HL-60 (cell line): ENCODE measurements at regions not wholly inside any gene's neighbourhood (a gene's known extent, or its start where the extent isn't known, plus 50 kb on each side); places are given as distances from the start of the nearest gene placed in this dataset.

Experiments
- DNase-seq, 2 experiments: peaks; one replicate each; pipeline ENCODE4 v3.0.0-alpha.2; 2010 to 2020; ENCODE audit warnings: low read depth in 1 of 2, low spot score in 1 of 2
- H3K27ac ChIP-seq: fragments of 250-450 bp; sonication (Bioruptor Pico); replicated peaks from 2 replicates; pipeline ENCODE4 v1.5.1; 2020; ENCODE audit warnings: mild to moderate bottlenecking, moderate library complexity
- H3K27me3 ChIP-seq: fragments of 250-450 bp; sonication (Bioruptor Pico); 2 replicates; pipeline ENCODE4 v1.5.1; 2021; ENCODE audit warnings: mild to moderate bottlenecking, moderate library complexity; ENCODE audit not compliant: insufficient read depth, poor library complexity, severe bottlenecking
- H3K4me3 ChIP-seq: replicated peaks from 2 replicates; pipeline ENCODE4 v1.5.1; 2011; ENCODE audit warnings: mild to moderate bottlenecking, control low read depth, low read length; ENCODE audit not compliant: insufficient read depth
- CTCF ChIP-seq: IDR thresholded peaks from one replicate; pipeline ENCODE4 v1.5.1; 2011; ENCODE audit warnings: low read length, control low read depth, inconsistent platforms; ENCODE audit not compliant: insufficient read depth
- GABPA ChIP-seq: IDR thresholded peaks from 2 replicates; pipeline ENCODE4 v1.6.1; 2012; ENCODE audit warnings: low read depth
- POLR2AphosphoS5 ChIP-seq: IDR thresholded peaks from 2 replicates; pipeline ENCODE4 v1.6.1; 2012; ENCODE audit warnings: low read depth
- SPI1 ChIP-seq: IDR thresholded peaks from 2 replicates; pipeline ENCODE4 v1.6.1; 2012; ENCODE audit warnings: low read depth, mild to moderate bottlenecking, borderline replicate concordance
- TF ChIP-seq, protein P1 (sequence below): IDR thresholded peaks from 2 replicates; pipeline ENCODE4 v1.6.1; 2012; ENCODE audit warnings: low read depth; ENCODE audit not compliant: insufficient replicate concordance

DNA sequence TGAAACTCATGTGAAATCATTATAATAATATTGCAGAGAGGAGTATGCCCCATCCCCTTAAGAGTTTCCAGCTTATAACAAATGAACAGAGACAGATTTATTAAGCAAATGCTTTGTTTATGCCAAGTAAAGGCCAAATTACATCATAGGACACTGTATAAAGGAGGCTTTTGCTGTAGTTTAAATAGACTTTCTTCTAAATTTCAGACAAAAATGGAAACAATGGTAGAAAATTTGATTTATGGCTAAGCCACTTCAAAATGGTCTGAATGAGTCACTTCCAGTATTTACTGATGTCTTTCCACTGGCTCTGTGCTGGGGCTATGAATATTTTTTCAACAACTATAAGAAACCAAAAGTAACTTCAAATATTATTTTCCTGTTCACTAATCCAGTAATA lies 81.1 kb upstream of the ST6GALNAC5 start:
- H3K27ac ChIP-seq = no peak overlapping the region
- TF ChIP-seq GABPA (no peak), POLR2AphosphoS5 (no peak), SPI1 (no peak), CTCF (no peak)
- TF ChIP-seq, protein P1, sequence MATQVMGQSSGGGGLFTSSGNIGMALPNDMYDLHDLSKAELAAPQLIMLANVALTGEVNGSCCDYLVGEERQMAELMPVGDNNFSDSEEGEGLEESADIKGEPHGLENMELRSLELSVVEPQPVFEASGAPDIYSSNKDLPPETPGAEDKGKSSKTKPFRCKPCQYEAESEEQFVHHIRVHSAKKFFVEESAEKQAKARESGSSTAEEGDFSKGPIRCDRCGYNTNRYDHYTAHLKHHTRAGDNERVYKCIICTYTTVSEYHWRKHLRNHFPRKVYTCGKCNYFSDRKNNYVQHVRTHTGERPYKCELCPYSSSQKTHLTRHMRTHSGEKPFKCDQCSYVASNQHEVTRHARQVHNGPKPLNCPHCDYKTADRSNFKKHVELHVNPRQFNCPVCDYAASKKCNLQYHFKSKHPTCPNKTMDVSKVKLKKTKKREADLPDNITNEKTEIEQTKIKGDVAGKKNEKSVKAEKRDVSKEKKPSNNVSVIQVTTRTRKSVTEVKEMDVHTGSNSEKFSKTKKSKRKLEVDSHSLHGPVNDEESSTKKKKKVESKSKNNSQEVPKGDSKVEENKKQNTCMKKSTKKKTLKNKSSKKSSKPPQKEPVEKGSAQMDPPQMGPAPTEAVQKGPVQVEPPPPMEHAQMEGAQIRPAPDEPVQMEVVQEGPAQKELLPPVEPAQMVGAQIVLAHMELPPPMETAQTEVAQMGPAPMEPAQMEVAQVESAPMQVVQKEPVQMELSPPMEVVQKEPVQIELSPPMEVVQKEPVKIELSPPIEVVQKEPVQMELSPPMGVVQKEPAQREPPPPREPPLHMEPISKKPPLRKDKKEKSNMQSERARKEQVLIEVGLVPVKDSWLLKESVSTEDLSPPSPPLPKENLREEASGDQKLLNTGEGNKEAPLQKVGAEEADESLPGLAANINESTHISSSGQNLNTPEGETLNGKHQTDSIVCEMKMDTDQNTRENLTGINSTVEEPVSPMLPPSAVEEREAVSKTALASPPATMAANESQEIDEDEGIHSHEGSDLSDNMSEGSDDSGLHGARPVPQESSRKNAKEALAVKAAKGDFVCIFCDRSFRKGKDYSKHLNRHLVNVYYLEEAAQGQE = no peak
- no peak for DNase-seq
- no peak overlapping the region for H3K4me3 ChIP-seq
- H3K27me3 ChIP-seq = peaks cover 3% of the 10 kb centered on the region

DNA sequence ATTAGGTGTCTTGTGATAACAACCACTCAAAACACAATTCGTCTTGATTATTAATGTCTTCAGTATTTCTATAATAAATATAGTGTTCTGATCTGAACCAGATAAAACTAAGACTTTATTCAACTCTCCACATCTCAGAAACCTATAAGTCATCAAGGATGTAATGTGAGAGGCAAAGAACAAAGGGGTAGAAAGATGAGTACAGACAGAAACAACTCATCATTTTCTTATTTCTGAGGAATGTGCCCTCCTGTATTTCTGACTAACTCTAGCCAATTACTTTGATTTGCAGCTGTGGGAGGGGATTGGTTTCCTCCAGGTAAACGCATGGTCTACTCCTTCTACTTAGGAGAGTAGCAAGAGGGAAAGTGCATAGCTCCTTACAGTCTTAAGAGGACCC lies 73.7 kb upstream of the ST6GALNAC5 start:
- no peaks in the 10 kb centered on the region for H3K27me3 ChIP-seq
- TF ChIP-seq, protein P1 = no peak
- TF ChIP-seq POLR2AphosphoS5 (no peak), GABPA (no peak), SPI1 (no peak), CTCF (no peak)
- no peak overlapping the region for H3K4me3 ChIP-seq
- H3K27ac ChIP-seq = no peak overlapping the region
- DNase-seq = no peak

GRCh38 chr1:76799700-76800099 lies 67.6 kb upstream of the ST6GALNAC5 start:
- DNase-seq = no peak
- no peak for TF ChIP-seq GABPA
- TF ChIP-seq, protein P1 = no peak
- TF ChIP-seq POLR2AphosphoS5 = no peak
- no peak for TF ChIP-seq SPI1
- no peak for TF ChIP-seq CTCF
- H3K27me3 ChIP-seq = no peaks in the 10 kb centered on the region
- no peak overlapping the region for H3K4me3 ChIP-seq
- H3K27ac ChIP-seq = no peak overlapping the region
